SH-SY5Y (cell line): ENCODE measurements at regions not wholly inside any gene's neighbourhood (a gene's known extent, or its start where the extent isn't known, plus 50 kb on each side); places are given as distances from the start of the nearest gene placed in this dataset.

Source experiments
- GATA2 ChIP-seq: IDR thresholded peaks from 2 replicates; pipeline ENCODE4 v1.6.1; 2011; ENCODE audit warnings: mild to moderate bottlenecking, low read depth, low read length
- GATA3 ChIP-seq: IDR thresholded peaks from 2 replicates; pipeline ENCODE4 v1.6.1; 2011; ENCODE audit warnings: low read depth, mild to moderate bottlenecking, low read length, moderate library complexity

- TF ChIP-seq GATA3 (no peak), GATA2 (no peak)
Measured at GRCh38 chr2:146477383-146477782, 1367.4 kb upstream of the ACVR2A start.

GRCh38 chr2:146468578-146468977, 1376.3 kb upstream of the ACVR2A start:
- TF ChIP-seq GATA3 (no peak), GATA2 (no peak)

GRCh38 chr2:146467425-146467824, 1377.4 kb upstream of the ACVR2A start:
- TF ChIP-seq GATA3, result no peak
- TF ChIP-seq GATA2, result no peak

- no peak for TF ChIP-seq GATA2
- TF ChIP-seq GATA3, result no peak
Measured at GRCh38 chr2:146465460-146465859, 1379.4 kb upstream of the ACVR2A start.

- no peak for TF ChIP-seq GATA2
- no peak for TF ChIP-seq GATA3
Measured at GRCh38 chr2:146461068-146461467, 1383.8 kb upstream of the ACVR2A start.

GRCh38 chr2:146458585-146458984, 1386.2 kb upstream of the ACVR2A start:
- TF ChIP-seq GATA2 (no peak), GATA3 (no peak)

GRCh38 chr2:146457221-146457620, 1387.6 kb upstream of the ACVR2A start:
- no peak for TF ChIP-seq GATA3

- TF ChIP-seq GATA2, result no peak
- TF ChIP-seq GATA3, result no peak
Measured at GRCh38 chr2:146455325-146455724, 1389.5 kb upstream of the ACVR2A start.

- TF ChIP-seq GATA2 (no peak), GATA3 (no peak)
Measured at GRCh38 chr2:146451972-146452371, 1392.9 kb upstream of the ACVR2A start.

GRCh38 chr2:146450131-146450530, 1394.7 kb upstream of the ACVR2A start:
- TF ChIP-seq GATA3 (no peak), GATA2 (no peak)

GRCh38 chr2:146444987-146445386, 1399.8 kb upstream of the ACVR2A start:
- TF ChIP-seq GATA3 (no peak), GATA2 (no peak)

GRCh38 chr2:146444085-146444484, 1400.7 kb upstream of the ACVR2A start:
- TF ChIP-seq GATA2 (no peak), GATA3 (no peak)

GRCh38 chr2:146438246-146438645, 1406.6 kb upstream of the ACVR2A start:
- no peak for TF ChIP-seq GATA3
- TF ChIP-seq GATA2, result no peak

GRCh38 chr2:146437712-146438111, 1407.1 kb upstream of the ACVR2A start:
- TF ChIP-seq GATA3 (no peak), GATA2 (no peak)

- TF ChIP-seq GATA2, result no peak
- no peak for TF ChIP-seq GATA3
Measured at GRCh38 chr2:146433116-146433875, 1411.5 kb upstream of the ACVR2A start.

- TF ChIP-seq GATA2, result no peak
- no peak for TF ChIP-seq GATA3
Measured at GRCh38 chr2:146429366-146429765, 1415.5 kb upstream of the ACVR2A start.
